ENCODE measurements at regions not wholly inside any gene's neighbourhood (a gene's known extent, or its start where the extent isn't known, plus 50 kb on each side); places are given as distances from the start of the nearest gene placed in this dataset.

DNA sequence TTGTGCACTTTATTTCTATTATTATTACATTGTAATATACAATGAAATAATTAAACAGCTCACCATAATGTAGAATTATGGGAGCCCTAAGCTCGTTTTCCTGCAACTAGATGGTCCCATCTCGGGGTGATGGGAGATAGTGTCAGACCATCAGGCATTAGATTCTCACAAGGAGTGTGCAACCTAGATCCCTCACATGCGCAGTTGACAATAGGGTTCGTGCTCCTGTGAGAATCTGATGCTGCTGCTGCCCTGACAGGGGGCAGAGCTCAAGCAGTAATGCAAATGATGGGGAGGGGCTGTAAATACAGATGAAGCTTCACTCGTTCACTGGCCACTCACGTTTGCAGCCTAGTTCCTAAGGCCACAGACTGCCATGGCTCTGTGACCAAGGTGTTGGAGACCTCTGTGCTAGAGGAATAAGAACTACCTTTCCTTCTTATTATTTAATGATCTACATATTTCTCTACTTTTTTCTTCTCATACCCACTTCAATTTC, 492.9 kb upstream of the INTU start:
- Histone ChIP-seq H3K4me2 (ENCODE audit: low read depth, low read length, poor library complexity, severe bottlenecking) (no peak overlapping the region), H3K27ac (ENCODE audit: low read length) (no peak overlapping the region), H2AFZ (ENCODE audit: low read length) (no peak overlapping the region), H3K9me3 (ENCODE audit: low read length) (no peaks in the 10 kb centered on the region), H3K4me1 (ENCODE audit: low read length) (no peaks in the 10 kb centered on the region), H3K79me2 (ENCODE audit: low read length) (no peaks in the 10 kb centered on the region), H3K9ac (ENCODE audit: low read length) (no peak overlapping the region), H3K36me3 (ENCODE audit: insufficient read depth, low read length) (no peaks in the 10 kb centered on the region), H4K20me1 (ENCODE audit: insufficient read depth, low read depth, low read length) (no peaks in the 10 kb centered on the region), H3K27me3 (ENCODE audit: low read length) (no peaks in the 10 kb centered on the region), H3K4me3 (ENCODE audit: low read length) (no peak overlapping the region), H3K9me2 (replicated peaks; ENCODE audit: insufficient read depth, low read length) (no peaks in the 10 kb centered on the region)
- no peak for DNase-seq

DNA sequence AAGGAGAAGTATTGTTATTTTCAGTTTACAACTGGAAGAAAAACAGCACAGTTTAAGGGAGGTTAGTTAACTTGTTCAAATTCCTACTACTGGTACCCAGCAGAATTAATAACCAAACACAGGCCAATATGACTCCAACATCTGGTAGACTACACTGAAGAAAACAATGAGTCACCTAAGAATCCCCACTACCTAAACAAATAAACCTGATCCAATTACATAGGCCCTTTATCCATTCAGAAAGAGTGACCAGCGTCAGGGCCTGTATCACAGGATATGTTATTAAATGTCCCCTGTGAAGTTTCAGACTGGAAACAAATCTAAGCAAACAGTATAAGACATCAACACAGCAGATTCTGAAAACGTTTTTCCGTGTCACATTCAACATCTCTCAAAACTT, 492.5 kb upstream of the INTU start:
- Histone ChIP-seq H2AFZ (ENCODE audit: low read length) (no peak overlapping the region), H3K79me2 (ENCODE audit: low read length) (no peaks in the 10 kb centered on the region), H3K4me2 (ENCODE audit: low read depth, low read length, poor library complexity, severe bottlenecking) (no peak overlapping the region), H3K4me3 (ENCODE audit: low read length) (no peak overlapping the region), H4K20me1 (ENCODE audit: insufficient read depth, low read depth, low read length) (no peaks in the 10 kb centered on the region), H3K9ac (ENCODE audit: low read length) (no peak overlapping the region), H3K27me3 (ENCODE audit: low read length) (no peaks in the 10 kb centered on the region), H3K36me3 (ENCODE audit: insufficient read depth, low read length) (no peaks in the 10 kb centered on the region), H3K27ac (ENCODE audit: low read length) (no peak overlapping the region), H3K9me2 (replicated peaks; ENCODE audit: insufficient read depth, low read length) (no peaks in the 10 kb centered on the region), H3K4me1 (ENCODE audit: low read length) (no peaks in the 10 kb centered on the region), H3K9me3 (ENCODE audit: low read length) (no peaks in the 10 kb centered on the region)
- no peak for DNase-seq

DNA sequence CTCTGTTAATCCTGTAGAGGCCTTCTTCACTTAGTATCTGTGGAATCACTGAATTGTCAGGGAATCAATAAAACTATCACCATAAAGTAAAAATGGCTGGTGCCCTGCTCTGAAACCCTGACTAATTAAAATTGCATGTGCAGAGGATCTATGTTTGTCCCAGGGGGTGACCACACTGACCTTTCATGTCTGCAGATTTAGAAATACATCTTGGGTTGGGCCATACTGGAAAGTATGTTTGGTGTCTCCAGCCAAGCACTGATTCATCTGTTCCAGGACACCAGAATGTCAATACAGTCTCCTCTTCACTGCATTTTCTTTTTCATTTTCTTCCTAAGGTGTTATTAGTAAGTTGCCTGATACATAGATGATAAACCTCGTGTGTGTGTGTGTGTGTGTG, 490.9 kb upstream of the INTU start:
- Histone ChIP-seq H3K36me3 (ENCODE audit: insufficient read depth, low read length) (no peaks in the 10 kb centered on the region), H4K20me1 (ENCODE audit: insufficient read depth, low read depth, low read length) (no peaks in the 10 kb centered on the region), H2AFZ (ENCODE audit: low read length) (no peak overlapping the region), H3K9me3 (ENCODE audit: low read length) (no peaks in the 10 kb centered on the region), H3K9ac (ENCODE audit: low read length) (no peak overlapping the region), H3K9me2 (replicated peaks; ENCODE audit: insufficient read depth, low read length) (no peaks in the 10 kb centered on the region), H3K27ac (ENCODE audit: low read length) (no peak overlapping the region), H3K4me3 (ENCODE audit: low read length) (no peak overlapping the region), H3K27me3 (ENCODE audit: low read length) (no peaks in the 10 kb centered on the region), H3K4me2 (ENCODE audit: low read depth, low read length, poor library complexity, severe bottlenecking) (no peak overlapping the region), H3K4me1 (ENCODE audit: low read length) (no peaks in the 10 kb centered on the region), H3K79me2 (ENCODE audit: low read length) (no peaks in the 10 kb centered on the region)
- no peak for DNase-seq

DNA sequence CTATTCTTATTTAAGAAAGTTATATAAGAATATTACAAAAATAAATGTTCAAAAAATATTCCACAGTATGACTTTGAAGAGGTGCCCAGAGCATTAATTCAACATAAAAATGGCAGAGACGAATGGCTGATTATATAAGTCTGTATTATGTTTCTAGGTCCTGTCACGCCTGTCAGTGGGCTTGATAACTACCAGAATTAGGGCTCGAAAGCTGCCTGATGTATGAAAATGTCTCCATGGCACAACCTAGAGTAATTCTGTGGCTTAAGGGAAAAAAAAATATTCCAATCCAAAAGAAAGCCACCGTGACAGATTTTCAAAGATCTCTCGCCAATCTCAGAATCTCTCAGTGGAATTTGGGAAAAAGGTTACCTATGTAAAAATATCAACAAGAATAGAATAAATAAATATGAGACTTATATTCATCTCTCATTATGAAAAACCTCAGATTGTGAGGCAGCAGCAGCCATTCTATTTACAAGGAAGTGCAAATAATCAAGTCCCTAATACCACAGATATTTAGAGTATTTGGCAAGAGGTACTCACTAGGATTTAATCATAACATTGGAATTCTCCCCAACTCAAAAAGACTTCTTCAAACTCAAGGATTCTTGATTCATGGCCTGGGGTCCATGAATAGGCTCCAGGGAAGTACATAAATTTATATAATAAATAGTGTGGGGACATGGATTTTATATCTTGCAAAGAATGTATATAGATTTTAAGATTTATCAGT, 489.1 kb upstream of the INTU start:
- Histone ChIP-seq H3K4me1 (ENCODE audit: low read length) (no peaks in the 10 kb centered on the region), H3K79me2 (ENCODE audit: low read length) (no peaks in the 10 kb centered on the region), H3K4me2 (ENCODE audit: low read depth, low read length, poor library complexity, severe bottlenecking) (no peak overlapping the region), H3K9ac (ENCODE audit: low read length) (no peak overlapping the region), H3K27me3 (ENCODE audit: low read length) (no peaks in the 10 kb centered on the region), H4K20me1 (ENCODE audit: insufficient read depth, low read depth, low read length) (no peaks in the 10 kb centered on the region), H3K27ac (ENCODE audit: low read length) (no peak overlapping the region), H2AFZ (ENCODE audit: low read length) (no peak overlapping the region), H3K9me3 (ENCODE audit: low read length) (no peaks in the 10 kb centered on the region), H3K9me2 (replicated peaks; ENCODE audit: insufficient read depth, low read length) (no peaks in the 10 kb centered on the region), H3K36me3 (ENCODE audit: insufficient read depth, low read length) (no peaks in the 10 kb centered on the region), H3K4me3 (ENCODE audit: low read length) (no peak overlapping the region)
- no peak for DNase-seq

DNA sequence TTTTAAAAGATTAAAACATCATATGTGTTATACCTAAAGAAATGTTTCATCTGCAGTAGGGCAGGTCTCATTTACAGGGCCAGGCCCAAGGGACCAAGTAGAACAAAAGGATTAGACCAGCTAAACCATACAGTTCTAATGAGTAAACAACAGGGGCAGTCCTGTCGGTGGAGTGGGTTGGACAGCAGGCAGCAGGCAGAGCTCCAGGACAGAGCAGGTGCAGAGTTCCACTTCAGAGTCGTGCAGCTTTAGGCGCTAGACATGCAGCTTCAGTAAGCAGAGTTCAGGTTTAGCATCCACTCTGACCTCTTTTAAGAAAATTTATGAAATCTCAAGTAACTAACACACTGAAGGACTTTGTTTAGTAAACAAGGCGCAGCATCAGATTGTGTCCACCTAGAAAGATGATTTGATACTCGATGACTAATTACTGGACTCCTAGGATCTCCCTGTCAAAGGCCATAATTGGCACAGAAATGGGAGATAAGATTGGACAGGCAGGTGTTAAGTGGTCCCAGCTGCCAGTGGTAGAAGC, 487.7 kb upstream of the INTU start:
- H4K20me1 ChIP-seq (ENCODE audit: insufficient read depth, low read depth, low read length): no peaks in the 10 kb centered on the region
- DNase-seq: no peak
- no peak overlapping the region for H3K27ac ChIP-seq (ENCODE audit: low read length)
- no peaks in the 10 kb centered on the region for H3K79me2 ChIP-seq (ENCODE audit: low read length)
- H3K4me2 ChIP-seq (ENCODE audit: low read depth, low read length, poor library complexity, severe bottlenecking): no peak overlapping the region
- H3K9me2 ChIP-seq (replicated peaks; ENCODE audit: insufficient read depth, low read length): no peaks in the 10 kb centered on the region
- no peaks in the 10 kb centered on the region for H3K36me3 ChIP-seq (ENCODE audit: insufficient read depth, low read length)
- H3K4me3 ChIP-seq (ENCODE audit: low read length): no peak overlapping the region
- no peak overlapping the region for H2AFZ ChIP-seq (ENCODE audit: low read length)
- H3K9me3 ChIP-seq (ENCODE audit: low read length): no peaks in the 10 kb centered on the region
- H3K9ac ChIP-seq (ENCODE audit: low read length): no peak overlapping the region
- no peaks in the 10 kb centered on the region for H3K27me3 ChIP-seq (ENCODE audit: low read length)
- H3K4me1 ChIP-seq (ENCODE audit: low read length): no peaks in the 10 kb centered on the region

DNA sequence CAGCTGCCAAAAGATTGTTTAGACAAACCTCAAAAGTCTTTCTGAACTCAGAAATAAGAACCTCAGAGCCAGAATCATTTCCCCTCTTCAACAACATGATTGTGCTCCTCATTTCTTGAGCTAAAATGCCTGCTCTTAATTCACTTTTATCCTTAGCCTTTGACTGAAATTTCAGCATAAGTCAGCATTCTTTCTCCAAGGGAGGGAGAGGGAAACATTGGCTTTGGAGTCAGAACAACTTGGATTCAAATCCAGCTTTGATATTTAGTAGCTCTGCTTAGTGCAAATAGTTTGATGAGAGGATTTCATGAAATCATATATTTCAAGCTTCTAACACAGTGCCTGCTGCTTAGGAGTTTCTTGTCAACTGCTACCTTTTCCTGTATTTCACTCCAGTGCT, 484.6 kb upstream of the INTU start:
- no peaks in the 10 kb centered on the region for H3K27me3 ChIP-seq (ENCODE audit: low read length)
- no peaks in the 10 kb centered on the region for H3K79me2 ChIP-seq (ENCODE audit: low read length)
- no peaks in the 10 kb centered on the region for H3K9me2 ChIP-seq (replicated peaks; ENCODE audit: insufficient read depth, low read length)
- no peak overlapping the region for H3K4me3 ChIP-seq (ENCODE audit: low read length)
- no peak overlapping the region for H3K9ac ChIP-seq (ENCODE audit: low read length)
- H2AFZ ChIP-seq (ENCODE audit: low read length): no peak overlapping the region
- no peaks in the 10 kb centered on the region for H4K20me1 ChIP-seq (ENCODE audit: insufficient read depth, low read depth, low read length)
- no peak overlapping the region for H3K27ac ChIP-seq (ENCODE audit: low read length)
- no peaks in the 10 kb centered on the region for H3K4me1 ChIP-seq (ENCODE audit: low read length)
- H3K4me2 ChIP-seq (ENCODE audit: low read depth, low read length, poor library complexity, severe bottlenecking): no peak overlapping the region
- no peak for DNase-seq
- 0 out of 2 replicates have a peak, but pooled peaks cover 7% of the 10 kb centered on the region for H3K9me3 ChIP-seq (ENCODE audit: low read length)
- H3K36me3 ChIP-seq (ENCODE audit: insufficient read depth, low read length): no peaks in the 10 kb centered on the region

DNA sequence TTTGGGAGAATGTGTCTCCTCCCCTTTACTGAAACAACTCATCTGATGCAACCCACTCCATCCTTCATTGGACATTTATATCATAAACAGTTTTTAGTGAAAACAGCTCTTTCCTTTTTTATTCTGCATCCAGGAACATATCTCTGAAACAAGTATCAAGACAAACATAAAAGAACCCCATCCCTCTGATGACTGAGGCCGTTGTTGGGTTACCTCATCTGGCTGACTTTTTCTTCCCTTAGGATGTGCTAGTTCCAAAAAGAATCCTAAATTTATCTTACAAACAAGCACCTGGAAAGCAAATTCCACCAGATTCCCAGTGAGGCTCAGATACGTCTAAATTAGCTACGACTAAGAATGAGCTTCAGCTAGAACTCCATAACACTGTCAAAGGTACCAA, 483.7 kb upstream of the INTU start:
- Histone ChIP-seq H3K9ac (ENCODE audit: low read length) (no peak overlapping the region), H3K9me2 (replicated peaks; ENCODE audit: insufficient read depth, low read length) (no peaks in the 10 kb centered on the region), H3K79me2 (ENCODE audit: low read length) (no peaks in the 10 kb centered on the region), H3K27ac (ENCODE audit: low read length) (no peak overlapping the region), H2AFZ (ENCODE audit: low read length) (no peak overlapping the region), H3K4me2 (ENCODE audit: low read depth, low read length, poor library complexity, severe bottlenecking) (no peak overlapping the region), H3K36me3 (ENCODE audit: insufficient read depth, low read length) (no peaks in the 10 kb centered on the region), H3K4me1 (ENCODE audit: low read length) (no peaks in the 10 kb centered on the region), H3K4me3 (ENCODE audit: low read length) (no peak overlapping the region), H4K20me1 (ENCODE audit: insufficient read depth, low read depth, low read length) (no peaks in the 10 kb centered on the region), H3K9me3 (ENCODE audit: low read length) (0 out of 2 replicates have a peak, but pooled peaks cover 7% of the 10 kb centered on the region), H3K27me3 (ENCODE audit: low read length) (no peaks in the 10 kb centered on the region)
- DNase-seq: no peak

DNA sequence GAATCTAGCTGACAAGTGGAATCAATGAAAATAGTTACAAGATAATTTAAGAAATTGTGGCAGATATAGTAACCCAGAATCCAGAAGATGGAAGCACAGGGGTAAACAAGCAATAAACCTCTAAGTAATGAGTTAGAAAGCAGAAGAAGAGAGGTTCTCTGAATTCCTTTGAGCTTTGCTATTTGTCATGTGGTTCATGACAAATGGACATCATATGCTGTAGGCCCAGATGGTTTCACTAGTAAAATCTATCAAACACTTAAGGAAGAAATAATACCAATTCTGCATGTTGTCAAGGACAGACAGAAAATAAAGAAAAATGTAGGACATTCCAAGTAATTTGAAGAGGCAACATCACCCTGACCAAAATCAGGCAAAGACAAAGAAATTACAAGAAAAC, 480.8 kb upstream of the INTU start:
- Histone ChIP-seq H3K9me2 (replicated peaks; ENCODE audit: insufficient read depth, low read length) (no peaks in the 10 kb centered on the region), H3K27ac (ENCODE audit: low read length) (no peak overlapping the region), H2AFZ (ENCODE audit: low read length) (no peak overlapping the region), H3K79me2 (ENCODE audit: low read length) (no peaks in the 10 kb centered on the region), H3K4me2 (ENCODE audit: low read depth, low read length, poor library complexity, severe bottlenecking) (no peak overlapping the region), H4K20me1 (ENCODE audit: insufficient read depth, low read depth, low read length) (no peaks in the 10 kb centered on the region), H3K9me3 (ENCODE audit: low read length) (0 out of 2 replicates have a peak, but pooled peaks cover 7% of the 10 kb centered on the region), H3K4me3 (ENCODE audit: low read length) (no peak overlapping the region), H3K4me1 (ENCODE audit: low read length) (no peaks in the 10 kb centered on the region), H3K27me3 (ENCODE audit: low read length) (no peaks in the 10 kb centered on the region), H3K9ac (ENCODE audit: low read length) (no peak overlapping the region), H3K36me3 (ENCODE audit: insufficient read depth, low read length) (no peaks in the 10 kb centered on the region)
- no peak for DNase-seq

Measured in Karpas-422 (cell line).